Mammary epithelial cell (primary cell): ENCODE measurements at regions not wholly inside any gene's neighbourhood (a gene's known extent, or its start where the extent isn't known, plus 50 kb on each side); places are given as distances from the start of the nearest gene placed in this dataset.

Experiments
- EZH2 ChIP-seq: IDR thresholded peaks from 2 replicates; pipeline ENCODE4 v1.6.1; 2012; ENCODE audit warnings: low read length, inconsistent platforms, borderline replicate concordance
- TF ChIP-seq, protein P1 (sequence below), 2 donors: IDR thresholded peaks in 1 of 2; conservative IDR thresholded peaks in 1 of 2; 2 replicates each; pipeline ENCODE4 v1.5.1; 2011 to 2012; ENCODE audit warnings: inconsistent platforms in 2 of 2, low read length in 2 of 2, mild to moderate bottlenecking in 2 of 2, control low read depth in 1 of 2, low read depth in 1 of 2; ENCODE audit not compliant: insufficient read depth in 1 of 2; ENCODE audit errors: extremely low read depth in 1 of 2

DNA sequence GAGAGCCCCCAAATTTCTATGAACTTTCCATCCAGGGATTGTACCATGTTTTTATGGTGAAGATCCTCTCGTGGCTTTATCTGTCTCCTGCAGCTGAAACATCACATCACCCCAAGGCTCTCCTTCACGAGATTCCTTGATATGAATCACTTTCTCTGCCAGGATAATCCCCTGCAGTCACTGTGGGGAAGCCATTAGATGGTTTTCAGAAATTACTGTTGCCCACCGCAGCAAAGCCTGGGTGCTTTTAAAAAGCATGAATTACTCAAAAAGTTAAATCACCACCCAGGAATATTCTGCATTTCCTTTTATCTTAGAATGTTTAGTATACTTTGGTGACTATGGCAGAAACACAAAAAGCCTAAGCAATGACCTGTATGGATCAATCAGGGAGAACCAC is 428.4 kb upstream of the SLC14A2 start:
- TF ChIP-seq, protein P1, sequence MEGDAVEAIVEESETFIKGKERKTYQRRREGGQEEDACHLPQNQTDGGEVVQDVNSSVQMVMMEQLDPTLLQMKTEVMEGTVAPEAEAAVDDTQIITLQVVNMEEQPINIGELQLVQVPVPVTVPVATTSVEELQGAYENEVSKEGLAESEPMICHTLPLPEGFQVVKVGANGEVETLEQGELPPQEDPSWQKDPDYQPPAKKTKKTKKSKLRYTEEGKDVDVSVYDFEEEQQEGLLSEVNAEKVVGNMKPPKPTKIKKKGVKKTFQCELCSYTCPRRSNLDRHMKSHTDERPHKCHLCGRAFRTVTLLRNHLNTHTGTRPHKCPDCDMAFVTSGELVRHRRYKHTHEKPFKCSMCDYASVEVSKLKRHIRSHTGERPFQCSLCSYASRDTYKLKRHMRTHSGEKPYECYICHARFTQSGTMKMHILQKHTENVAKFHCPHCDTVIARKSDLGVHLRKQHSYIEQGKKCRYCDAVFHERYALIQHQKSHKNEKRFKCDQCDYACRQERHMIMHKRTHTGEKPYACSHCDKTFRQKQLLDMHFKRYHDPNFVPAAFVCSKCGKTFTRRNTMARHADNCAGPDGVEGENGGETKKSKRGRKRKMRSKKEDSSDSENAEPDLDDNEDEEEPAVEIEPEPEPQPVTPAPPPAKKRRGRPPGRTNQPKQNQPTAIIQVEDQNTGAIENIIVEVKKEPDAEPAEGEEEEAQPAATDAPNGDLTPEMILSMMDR (conservative IDR thresholded peaks at IDR 0.05 in 1 of 2, IDR thresholded peaks at IDR 0.05 in 1 of 2; ENCODE audit: extremely low read depth in 1 of 2, insufficient read depth in 1 of 2, low read depth in 1 of 2, low read length in 2 of 2): no peak
- no peak for TF ChIP-seq EZH2
